H1 (cell line): ENCODE measurements at regions not wholly inside any gene's neighbourhood (a gene's known extent, or its start where the extent isn't known, plus 50 kb on each side); places are given as distances from the start of the nearest gene placed in this dataset.

Experiments
- CTCF ChIA-PET: fragments of 300-600 bp; sonication (Branson Sonifier 250); formaldehyde crosslinking; loops from one replicate; lab custom pipeline; 2021; ENCODE audit not compliant: partially characterized antibody; lab: Charles Lee
- POLR2A ChIA-PET: fragments of 300-600 bp; sonication (Branson Sonifier 250); formaldehyde crosslinking; loops from one replicate; lab custom pipeline; 2021; ENCODE audit warnings: inconsistent platforms; ENCODE audit not compliant: partially characterized antibody; lab: Charles Lee
- DNase-seq, 2 experiments: peaks; one replicate each; pipeline versions ENCODE4 v3.0.0 to v3.0.0-alpha.2; 2010 to 2022; ENCODE audit warnings: low spot score in 2 of 2, low read depth in 1 of 2, mixed read lengths in 1 of 2
- FAIRE-seq: peaks from 2 replicates; lab custom pipeline; 2011; peaks lifted over from hg19 to GRCh38; lab: Jason Lieb, UNC
- H2AFZ ChIP-seq: 2 replicates; pipeline ENCODE4 v1.8.1; 2012; ENCODE audit warnings: low read length, inconsistent platforms
- H2AK5ac ChIP-seq: 2 replicates; pipeline ENCODE4 v1.6.1; 2013; ENCODE audit warnings: low read depth, low read length
- H2BK120ac ChIP-seq: replicated peaks from 2 replicates; pipeline ENCODE3; 2013; ENCODE audit warnings: low read depth, low read length, inconsistent platforms
- H2BK12ac ChIP-seq: 2 replicates; pipeline ENCODE4 v1.6.1; 2013; ENCODE audit warnings: low read depth, low read length
- H2BK15ac ChIP-seq: 2 replicates; pipeline ENCODE4 v1.6.1; 2013; ENCODE audit warnings: low read length
- H2BK20ac ChIP-seq: 2 replicates; pipeline ENCODE4 v1.6.1; 2013; ENCODE audit warnings: low read length
- H2BK5ac ChIP-seq: 2 replicates; pipeline ENCODE4 v1.6.1; 2013; ENCODE audit warnings: low read depth, low read length
- H3K14ac ChIP-seq: 2 replicates; pipeline ENCODE4 v1.6.1; 2013; ENCODE audit warnings: inconsistent platforms; ENCODE audit not compliant: insufficient read length
- H3K18ac ChIP-seq: 2 replicates; pipeline ENCODE4 v1.6.1; 2013; ENCODE audit warnings: low read length; ENCODE audit errors: extremely low read depth
- H3K23ac ChIP-seq: 2 replicates; pipeline ENCODE4 v1.6.1; 2013; ENCODE audit warnings: inconsistent platforms; ENCODE audit not compliant: insufficient read length
- H3K23me2 ChIP-seq: 2 replicates; pipeline ENCODE4 v1.6.1; 2013; ENCODE audit warnings: low read depth, low read length
- H3K27ac ChIP-seq: 2 replicates; pipeline ENCODE4 v1.6.1; 2011; ENCODE audit warnings: low read depth, low read length, inconsistent platforms
- H3K27me3 ChIP-seq, 4 experiments: replicated peaks in 1 of 4; 1 replicate in 1 of 4; 2 replicates in 3 of 4; pipeline versions ENCODE4 v1.6.1 to v1.8.1; 2011 to 2013; ENCODE audit warnings: low read length in 3 of 4, mild to moderate bottlenecking in 3 of 4, inconsistent platforms in 2 of 4, mixed read lengths in 2 of 4, moderate library complexity in 1 of 4; ENCODE audit not compliant: control insufficient read depth in 3 of 4, insufficient read depth in 3 of 4; ENCODE audit errors: extremely low read depth in 1 of 4
- H3K36me3 ChIP-seq, 4 experiments: 2 replicates each; pipeline versions ENCODE4 v1.6.1 to v1.8.1; 2011 to 2013; ENCODE audit warnings: mild to moderate bottlenecking in 4 of 4, low read length in 3 of 4, moderate library complexity in 2 of 4, control low read depth in 1 of 4, inconsistent platforms in 1 of 4; ENCODE audit not compliant: insufficient read depth in 4 of 4, control insufficient read depth in 2 of 4
- H3K4ac ChIP-seq: replicated peaks from 2 replicates; pipeline ENCODE3; 2013; ENCODE audit warnings: low read length, low read depth, mixed read lengths, inconsistent platforms; ENCODE audit not compliant: insufficient read length
- H3K4me1 ChIP-seq, 4 experiments: replicated peaks in 1 of 4; 1 replicate in 1 of 4; 2 replicates in 3 of 4; pipeline versions ENCODE4 v1.6.1 to v1.8.1; 2011 to 2013; ENCODE audit warnings: low read length in 3 of 4, inconsistent platforms in 2 of 4, mixed read lengths in 1 of 4; ENCODE audit not compliant: insufficient read depth in 4 of 4, control insufficient read depth in 3 of 4
- H3K4me2 ChIP-seq, 2 experiments: 2 replicates each; pipeline versions ENCODE4 v1.6.1 to v1.8.1; 2011 to 2013; ENCODE audit warnings: low read depth in 2 of 2, low read length in 2 of 2, control low read depth in 1 of 2, inconsistent platforms in 1 of 2, mild to moderate bottlenecking in 1 of 2; ENCODE audit not compliant: insufficient read depth in 1 of 2
- H3K4me3 ChIP-seq, 4 experiments: fragments of 200-600, 300-600 bp in 1 of 4; sonication (generic), shearing (Covaris generic), sonication (Bioruptor Twin) in 1 of 4; 2 replicates each; pipeline versions ENCODE4 v1.5.1 to v1.8.1; 2011 to 2016; ENCODE audit warnings: low read length in 4 of 4, low read depth in 3 of 4, control low read depth in 2 of 4, inconsistent platforms in 2 of 4, mild to moderate bottlenecking in 2 of 4, mixed read lengths in 1 of 4, moderate library complexity in 1 of 4; ENCODE audit not compliant: insufficient read depth in 2 of 4; ENCODE audit errors: extremely low read depth in 1 of 4
- H3K56ac ChIP-seq: replicated peaks from 2 replicates; pipeline ENCODE3; 2013; ENCODE audit warnings: low read depth, mild to moderate bottlenecking, mixed read lengths, low read length, inconsistent platforms; ENCODE audit not compliant: insufficient read length
- H3K79me1 ChIP-seq: 2 replicates; pipeline ENCODE4 v1.6.1; 2013; ENCODE audit warnings: low read depth, low read length, control low read depth
- H3K79me2 ChIP-seq, 2 experiments: 2 replicates each; pipeline versions ENCODE4 v1.6.1 to v1.8.1; 2012 to 2013; ENCODE audit warnings: low read length in 2 of 2, mild to moderate bottlenecking in 2 of 2, inconsistent platforms in 1 of 2; ENCODE audit not compliant: insufficient read depth in 2 of 2, control insufficient read depth in 1 of 2
- H3K9ac ChIP-seq, 4 experiments: replicated peaks in 1 of 4; 1 replicate in 1 of 4; 2 replicates in 3 of 4; pipeline versions ENCODE4 v1.6.1 to v1.8.1; 2011 to 2013; ENCODE audit warnings: low read depth in 3 of 4, low read length in 3 of 4, control low read depth in 2 of 4, mild to moderate bottlenecking in 2 of 4, moderate library complexity in 2 of 4, inconsistent platforms in 1 of 4; ENCODE audit errors: extremely low read depth in 1 of 4
- H3K9me3 ChIP-seq, 2 experiments: 2 replicates each; pipeline versions ENCODE4 v1.6.1 to v1.8.1; 2012 to 2013; ENCODE audit warnings: mild to moderate bottlenecking in 2 of 2, moderate library complexity in 2 of 2, control low read depth in 1 of 2, inconsistent platforms in 1 of 2, low read depth in 1 of 2, low read length in 1 of 2, mixed read lengths in 1 of 2; ENCODE audit not compliant: insufficient read depth in 2 of 2
- H4K20me1 ChIP-seq, 2 experiments: replicated peaks in 1 of 2; 2 replicates each; pipeline versions ENCODE3 to v1.8.1; 2011 to 2013; ENCODE audit warnings: inconsistent platforms in 2 of 2, low read length in 2 of 2, mild to moderate bottlenecking in 1 of 2; ENCODE audit not compliant: insufficient read depth in 2 of 2, control insufficient read depth in 1 of 2
- H4K5ac ChIP-seq: 2 replicates; pipeline ENCODE4 v1.6.1; 2013; ENCODE audit warnings: low read length, low read depth, mixed read lengths, inconsistent platforms; ENCODE audit not compliant: insufficient read length
- H4K8ac ChIP-seq: 2 replicates; pipeline ENCODE4 v1.8.0; 2013; ENCODE audit warnings: mild to moderate bottlenecking, moderate library complexity, low read length, inconsistent platforms; ENCODE audit not compliant: insufficient read depth; ENCODE audit errors: extremely low read depth
- H4K91ac ChIP-seq: replicated peaks from 2 replicates; pipeline ENCODE3; 2013; ENCODE audit warnings: low read length, mixed read lengths, inconsistent platforms; ENCODE audit not compliant: insufficient read length
- CBX5 ChIP-seq: fragments of 300-800, 300-1000 bp; sonication (generic); IDR thresholded peaks from 2 replicates; pipeline ENCODE4 v1.7.1; 2016; ENCODE audit warnings: antibody characterized with exemption, low read length, low read depth
- CEBPB ChIP-seq: IDR thresholded peaks from 2 replicates; pipeline ENCODE4 v1.6.1; 2012; ENCODE audit warnings: low read depth, low read length
- GABPA ChIP-seq: IDR thresholded peaks from 2 replicates; pipeline ENCODE4 v1.6.1; 2011; ENCODE audit warnings: mild to moderate bottlenecking, low read length, moderate library complexity, borderline replicate concordance; ENCODE audit not compliant: insufficient read depth
- JUND ChIP-seq: IDR thresholded peaks from 2 replicates; pipeline ENCODE4 v1.6.1; 2011; ENCODE audit warnings: mild to moderate bottlenecking, improper control_type of control experiment, low read length
- NANOG ChIP-seq: IDR thresholded peaks from 2 replicates; pipeline ENCODE4 v1.6.1; 2011; ENCODE audit warnings: low read length, low read depth, mild to moderate bottlenecking, inconsistent platforms; ENCODE audit not compliant: insufficient read depth, poor library complexity, severe bottlenecking
- POLR2A ChIP-seq, 2 experiments: IDR thresholded peaks; 1 replicate in 1 of 2; 2 replicates in 1 of 2; pipeline ENCODE4 v1.6.1; 2011; ENCODE audit warnings: low read depth in 2 of 2, low read length in 2 of 2, mild to moderate bottlenecking in 2 of 2; ENCODE audit errors: control extremely low read depth in 1 of 2
- POU5F1 ChIP-seq: IDR thresholded peaks from 2 replicates; pipeline ENCODE4 v1.6.1; 2011; ENCODE audit warnings: low read depth, mild to moderate bottlenecking, low read length, moderate library complexity
- SP1 ChIP-seq: IDR thresholded peaks from 2 replicates; pipeline ENCODE4 v1.6.1; 2011; ENCODE audit warnings: low read depth, low read length
- TBP ChIP-seq: IDR thresholded peaks from 2 replicates; pipeline ENCODE4 v1.6.1; 2011; ENCODE audit warnings: low read depth, low read length, improper control_type of control experiment
- WGBS, 2 experiments: shearing (Covaris generic) in 1 of 2; methylation state at CpG; one replicate each; pipeline versions ENCODE4 v1.1.6 to v1.1.7; 2013 to 2015; ENCODE audit warnings: low lambda C conversion rate in 2 of 2, mixed read lengths in 2 of 2, inconsistent platforms in 1 of 2, low coverage in 1 of 2, missing lambda C conversion rate in 1 of 2; ENCODE audit not compliant: insufficient replicate concordance in 2 of 2, insufficient coverage in 1 of 2, insufficient read length in 1 of 2; ENCODE audit errors: extremely low coverage in 1 of 2, missing lambda C conversion rate in 1 of 2; 5-methylcytosine and 5-hydroxymethylcytosine counted together

- H3K27ac ChIP-seq, result no peak overlapping the region
- no peaks in the 10 kb centered on the region for H3K79me2 ChIP-seq
- H4K8ac ChIP-seq, result no peak overlapping the region
- H4K20me1 ChIP-seq, result no peaks in the 10 kb centered on the region
- no peak overlapping the region for H3K4me3 ChIP-seq
- WGBS, 2 experiments, result 98% methylated on average over 3 of the region's 3 CpGs; no CpG with 5 or more reads in 1 of the 2 experiments
- FAIRE-seq, result no peak
- H3K9ac ChIP-seq, result no peak overlapping the region
- no peaks in the 10 kb centered on the region for H3K36me3 ChIP-seq
- no peak overlapping the region for H3K4ac ChIP-seq
- H3K27me3 ChIP-seq, result peaks cover 0 to 4% (median 2%) of the 10 kb centered on the region in 4 experiments; a peak in 3 of 7 replicates
- H3K14ac ChIP-seq, result no peak overlapping the region
- DNase-seq, result no peak
- no peaks in the 10 kb centered on the region for H3K79me1 ChIP-seq
- no peak overlapping the region for H2BK120ac ChIP-seq
- H3K56ac ChIP-seq, result no peak overlapping the region
- POLR2A ChIA-PET, result no interaction called here
- no peaks in the 10 kb centered on the region for H3K9me3 ChIP-seq
- H4K91ac ChIP-seq, result no peak overlapping the region
- H3K4me2 ChIP-seq, result no peak overlapping the region
- H2AK5ac ChIP-seq, result no peak overlapping the region
- H2BK20ac ChIP-seq, result no peak overlapping the region
- H2BK15ac ChIP-seq, result no peak overlapping the region
- no peak overlapping the region for H2AFZ ChIP-seq
- CTCF ChIA-PET, result interaction anchor here (0.9 kb wide), 2 partner anchors 14 to 133 kb away, joined by 3 read pairs; no protein-coding TSS in a partner anchor
- H3K23ac ChIP-seq, result peak overlapping the region; percentile 52
- no peak overlapping the region for H2BK5ac ChIP-seq
- no peak overlapping the region for H3K18ac ChIP-seq
- H3K23me2 ChIP-seq, result no peaks in the 10 kb centered on the region
- no peaks in the 10 kb centered on the region for H3K4me1 ChIP-seq
- no peak overlapping the region for H2BK12ac ChIP-seq
- TF ChIP-seq JUND (no peak), TBP (no peak), NANOG (no peak), CBX5 (no peak), SP1 (no peak), CEBPB (no peak), GABPA (no peak), POU5F1 (no peak), POLR2A (IDR thresholded peaks at IDR 0.05; ENCODE audit: control extremely low read depth in 1 of 2, low read depth in 2 of 2, low read length in 2 of 2) (no peak)
- no peak overlapping the region for H4K5ac ChIP-seq
These were observed 61.3 kb upstream of the DBX1 start for GRCh38 chr11:20221566-20221965.
